GM23338 (cell line): ENCODE measurements at regions not wholly inside any gene's neighbourhood (a gene's known extent, or its start where the extent isn't known, plus 50 kb on each side); places are given as distances from the start of the nearest gene placed in this dataset.

Experiments
- ATAC-seq: fragments of 200-7000 bp; cut with Tn5 transposase; 3 replicates; pipeline ENCODE4 v1.9.1; 2020
- DNase-seq: peaks from one replicate; pipeline ENCODE4 v3.0.0-alpha.2; 2015; ENCODE audit warnings: low spot score
- H2AFZ ChIP-seq: fragments of 200-600 bp; sonication (generic); 2 replicates; pipeline ENCODE4 v1.8.0; 2016; ENCODE audit warnings: antibody characterized with exemption, mild to moderate bottlenecking, moderate library complexity
- H3F3A ChIP-seq: fragments of 200-600 bp; sonication (generic); replicated peaks from 2 replicates; pipeline ENCODE4 v1.8.0; 2017; ENCODE audit warnings: antibody characterized with exemption, mixed run types, low read depth
- H3K27ac ChIP-seq: fragments of 200-600 bp; sonication (generic); 2 replicates; pipeline ENCODE4 v1.6.1; 2016; ENCODE audit warnings: low read depth
- H3K27me3 ChIP-seq: fragments of 200-600 bp; sonication (generic); 2 replicates; pipeline ENCODE4 v1.8.0; 2016; ENCODE audit warnings: mild to moderate bottlenecking, mixed run types, moderate library complexity; ENCODE audit not compliant: insufficient read depth
- H3K36me3 ChIP-seq: fragments of 200-600 bp; sonication (generic); 2 replicates; pipeline ENCODE4 v1.8.0; 2016; ENCODE audit warnings: mild to moderate bottlenecking; ENCODE audit not compliant: insufficient read depth
- H3K4me1 ChIP-seq: fragments of 200-600 bp; sonication (generic); 2 replicates; pipeline ENCODE4 v1.8.0; 2016; ENCODE audit warnings: mild to moderate bottlenecking, moderate library complexity; ENCODE audit not compliant: insufficient read depth
- H3K4me2 ChIP-seq: fragments of 200-600 bp; sonication (generic); 2 replicates; pipeline ENCODE4 v1.7.1; 2017; ENCODE audit warnings: mixed run types
- H3K4me3 ChIP-seq: fragments of 200-600 bp; sonication (generic); 2 replicates; pipeline ENCODE4 v1.6.1; 2016; ENCODE audit warnings: mixed run types
- H3K79me2 ChIP-seq: fragments of 200-600 bp; sonication (generic); replicated peaks from 2 replicates; pipeline ENCODE4 v1.8.0; 2017; ENCODE audit warnings: mild to moderate bottlenecking; ENCODE audit not compliant: insufficient read depth
- H3K9me2 ChIP-seq: fragments of 200-600 bp; sonication (generic); 2 replicates; pipeline ENCODE4 v1.8.0; 2017; ENCODE audit not compliant: insufficient read depth
- H4K20me1 ChIP-seq: fragments of 200-600 bp; sonication (generic); replicated peaks from 2 replicates; pipeline ENCODE4 v1.8.0; 2017; ENCODE audit warnings: mild to moderate bottlenecking; ENCODE audit not compliant: insufficient read depth
- H3K27ac Mint-ChIP-seq: 2 replicates; pipeline ENCODE4 v1.8.0; 2020; ENCODE audit warnings: inconsistent platforms, mild to moderate bottlenecking, moderate library complexity, mixed read lengths
- H3K27me3 Mint-ChIP-seq: 3 replicates; pipeline ENCODE4 v1.8.0; 2022; ENCODE audit warnings: low read depth, mild to moderate bottlenecking, moderate library complexity, mixed read lengths, inconsistent platforms; ENCODE audit not compliant: insufficient read depth, poor library complexity
- H3K36me3 Mint-ChIP-seq: 3 replicates; pipeline ENCODE4 v1.8.0; 2021; ENCODE audit warnings: low read depth, mild to moderate bottlenecking, inconsistent platforms, moderate library complexity, mixed read lengths
- H3K4me1 Mint-ChIP-seq: 3 replicates; pipeline ENCODE4 v1.8.0; 2020; ENCODE audit warnings: mild to moderate bottlenecking, inconsistent platforms, mixed read lengths
- H3K4me3 Mint-ChIP-seq: 3 replicates; pipeline ENCODE4 v1.8.0; 2021; ENCODE audit warnings: moderate library complexity, mild to moderate bottlenecking, inconsistent platforms, mixed read lengths
- H3K9me3 Mint-ChIP-seq: 3 replicates; pipeline ENCODE4 v1.8.0; 2020; ENCODE audit warnings: moderate library complexity, mild to moderate bottlenecking, inconsistent platforms, mixed read lengths
- CREB1 ChIP-seq: fragments of 250-450 bp; sonication (Bioruptor Pico); IDR thresholded peaks from 2 replicates; pipeline ENCODE4 v1.5.0; 2020; ENCODE audit warnings: low read depth, mild to moderate bottlenecking, moderate library complexity
- EZH2 ChIP-seq: fragments of 200-600 bp; sonication (generic); IDR thresholded peaks from one replicate; pipeline ENCODE4 v1.8.0; 2017; ENCODE audit warnings: antibody characterized with exemption, mild to moderate bottlenecking, low read depth; ENCODE audit not compliant: unreplicated experiment
- EZH2phosphoT487 ChIP-seq: fragments of 200-600 bp; sonication (generic); IDR thresholded peaks from one replicate; pipeline ENCODE4 v1.8.1; 2018; ENCODE audit warnings: antibody characterized with exemption; ENCODE audit not compliant: unreplicated experiment
- JUNB ChIP-seq: IDR thresholded peaks from one replicate; pipeline ENCODE4 v1.6.1; 2016; ENCODE audit warnings: antibody characterized with exemption; ENCODE audit not compliant: unreplicated experiment
- NANOG ChIP-seq: IDR thresholded peaks from 2 replicates; pipeline ENCODE4 v1.6.1; 2016; ENCODE audit warnings: antibody characterized with exemption, borderline replicate concordance
- POLR2AphosphoS5 ChIP-seq: IDR thresholded peaks from 2 replicates; pipeline ENCODE4 v1.6.1; 2016; ENCODE audit warnings: antibody characterized with exemption, low read depth
- STAT1 ChIP-seq: IDR thresholded peaks from one replicate; pipeline ENCODE4 v1.6.1; 2016; ENCODE audit warnings: antibody characterized with exemption; ENCODE audit not compliant: unreplicated experiment
- ZNF114 ChIP-seq: fragments of 250-450 bp; sonication (Bioruptor Pico); IDR thresholded peaks from 2 replicates; pipeline ENCODE4 v1.5.0; 2020; ENCODE audit warnings: mild to moderate bottlenecking, moderate library complexity
- ZNF331 ChIP-seq: fragments of 250-450 bp; sonication (Bioruptor Pico); IDR thresholded peaks from 2 replicates; pipeline ENCODE4 v1.5.0; 2020; ENCODE audit warnings: low read depth, mild to moderate bottlenecking, moderate library complexity
- TF ChIP-seq, protein P1 (sequence below): IDR thresholded peaks from one replicate; pipeline ENCODE4 v1.6.1; 2018; ENCODE audit warnings: antibody characterized with exemption; ENCODE audit not compliant: unreplicated experiment
- TF ChIP-seq, protein P2 (sequence below), 2 experiments: fragments of 200-600 bp in 1 of 2; sonication (generic) in 1 of 2; conservative IDR thresholded peaks; 2 replicates each; pipeline versions ENCODE4 v1.5.1 to v1.6.1; 2016 to 2017; ENCODE audit warnings: antibody characterized with exemption in 2 of 2, low read depth in 2 of 2, mild to moderate bottlenecking in 2 of 2, moderate library complexity in 1 of 2
- TF ChIP-seq, protein P3 (sequence below): fragments of 250-450 bp; sonication (Bioruptor Pico); IDR thresholded peaks from 2 replicates; pipeline ENCODE4 v1.5.0; 2020; ENCODE audit warnings: mild to moderate bottlenecking, moderate library complexity

DNA sequence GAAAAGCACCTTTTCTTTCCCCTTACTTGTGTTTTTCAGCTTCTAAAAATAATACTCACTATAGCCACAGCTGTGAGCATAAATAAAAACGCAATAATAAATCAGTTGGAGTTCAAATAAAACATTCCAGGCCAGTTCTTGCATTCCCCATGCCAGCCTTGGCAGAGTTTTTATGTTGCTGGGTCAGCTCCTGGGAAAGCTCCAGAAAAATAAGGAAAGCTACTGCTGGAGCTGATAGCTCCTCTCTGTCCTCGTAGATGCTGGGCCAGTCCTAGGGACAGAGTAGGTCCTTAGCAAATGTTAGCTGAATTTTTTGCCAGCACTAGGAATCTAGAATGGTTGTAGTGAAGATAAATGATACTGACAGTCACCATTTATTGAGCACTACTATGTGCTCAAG is 389.0 kb upstream of the SYNCRIP start:
- no peak overlapping the region for H3K4me3 Mint-ChIP-seq
- no peaks in the 10 kb centered on the region for H3K9me2 ChIP-seq
- no peaks in the 10 kb centered on the region for H3K36me3 ChIP-seq
- peaks cover 6% of the 10 kb centered on the region; the same call in 2 of the 3 replicates for H3K9me3 Mint-ChIP-seq
- peaks cover 11% of the 10 kb centered on the region; the same call in 2 of the 3 replicates for H3K4me1 Mint-ChIP-seq
- ATAC-seq (no peak), DNase-seq (no peak)
- no peaks in the 10 kb centered on the region for H3F3A ChIP-seq
- peaks cover 5% of the 10 kb centered on the region; the same call in 1 of the 3 replicates for H3K36me3 Mint-ChIP-seq
- no peak overlapping the region for H3K4me3 ChIP-seq
- no peak overlapping the region for H3K27ac Mint-ChIP-seq
- no peaks in the 10 kb centered on the region for H4K20me1 ChIP-seq
- no peaks in the 10 kb centered on the region for H3K27me3 ChIP-seq
- TF ChIP-seq, protein P1, sequence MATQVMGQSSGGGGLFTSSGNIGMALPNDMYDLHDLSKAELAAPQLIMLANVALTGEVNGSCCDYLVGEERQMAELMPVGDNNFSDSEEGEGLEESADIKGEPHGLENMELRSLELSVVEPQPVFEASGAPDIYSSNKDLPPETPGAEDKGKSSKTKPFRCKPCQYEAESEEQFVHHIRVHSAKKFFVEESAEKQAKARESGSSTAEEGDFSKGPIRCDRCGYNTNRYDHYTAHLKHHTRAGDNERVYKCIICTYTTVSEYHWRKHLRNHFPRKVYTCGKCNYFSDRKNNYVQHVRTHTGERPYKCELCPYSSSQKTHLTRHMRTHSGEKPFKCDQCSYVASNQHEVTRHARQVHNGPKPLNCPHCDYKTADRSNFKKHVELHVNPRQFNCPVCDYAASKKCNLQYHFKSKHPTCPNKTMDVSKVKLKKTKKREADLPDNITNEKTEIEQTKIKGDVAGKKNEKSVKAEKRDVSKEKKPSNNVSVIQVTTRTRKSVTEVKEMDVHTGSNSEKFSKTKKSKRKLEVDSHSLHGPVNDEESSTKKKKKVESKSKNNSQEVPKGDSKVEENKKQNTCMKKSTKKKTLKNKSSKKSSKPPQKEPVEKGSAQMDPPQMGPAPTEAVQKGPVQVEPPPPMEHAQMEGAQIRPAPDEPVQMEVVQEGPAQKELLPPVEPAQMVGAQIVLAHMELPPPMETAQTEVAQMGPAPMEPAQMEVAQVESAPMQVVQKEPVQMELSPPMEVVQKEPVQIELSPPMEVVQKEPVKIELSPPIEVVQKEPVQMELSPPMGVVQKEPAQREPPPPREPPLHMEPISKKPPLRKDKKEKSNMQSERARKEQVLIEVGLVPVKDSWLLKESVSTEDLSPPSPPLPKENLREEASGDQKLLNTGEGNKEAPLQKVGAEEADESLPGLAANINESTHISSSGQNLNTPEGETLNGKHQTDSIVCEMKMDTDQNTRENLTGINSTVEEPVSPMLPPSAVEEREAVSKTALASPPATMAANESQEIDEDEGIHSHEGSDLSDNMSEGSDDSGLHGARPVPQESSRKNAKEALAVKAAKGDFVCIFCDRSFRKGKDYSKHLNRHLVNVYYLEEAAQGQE: no peak
- no peak for TF ChIP-seq STAT1
- no peak for TF ChIP-seq EZH2phosphoT487
- TF ChIP-seq JUNB: no peak
- TF ChIP-seq ZNF331 (CRISPR knock-in tag): no peak
- TF ChIP-seq ZNF114 (CRISPR knock-in tag): no peak
- no peak for TF ChIP-seq EZH2
- TF ChIP-seq, protein P2, sequence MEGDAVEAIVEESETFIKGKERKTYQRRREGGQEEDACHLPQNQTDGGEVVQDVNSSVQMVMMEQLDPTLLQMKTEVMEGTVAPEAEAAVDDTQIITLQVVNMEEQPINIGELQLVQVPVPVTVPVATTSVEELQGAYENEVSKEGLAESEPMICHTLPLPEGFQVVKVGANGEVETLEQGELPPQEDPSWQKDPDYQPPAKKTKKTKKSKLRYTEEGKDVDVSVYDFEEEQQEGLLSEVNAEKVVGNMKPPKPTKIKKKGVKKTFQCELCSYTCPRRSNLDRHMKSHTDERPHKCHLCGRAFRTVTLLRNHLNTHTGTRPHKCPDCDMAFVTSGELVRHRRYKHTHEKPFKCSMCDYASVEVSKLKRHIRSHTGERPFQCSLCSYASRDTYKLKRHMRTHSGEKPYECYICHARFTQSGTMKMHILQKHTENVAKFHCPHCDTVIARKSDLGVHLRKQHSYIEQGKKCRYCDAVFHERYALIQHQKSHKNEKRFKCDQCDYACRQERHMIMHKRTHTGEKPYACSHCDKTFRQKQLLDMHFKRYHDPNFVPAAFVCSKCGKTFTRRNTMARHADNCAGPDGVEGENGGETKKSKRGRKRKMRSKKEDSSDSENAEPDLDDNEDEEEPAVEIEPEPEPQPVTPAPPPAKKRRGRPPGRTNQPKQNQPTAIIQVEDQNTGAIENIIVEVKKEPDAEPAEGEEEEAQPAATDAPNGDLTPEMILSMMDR (conservative IDR thresholded peaks at IDR 0.05; ENCODE audit: low read depth in 2 of 2): no peak
- TF ChIP-seq CREB1 (CRISPR knock-in tag): no peak
- no peak for TF ChIP-seq NANOG
- TF ChIP-seq, protein P3, sequence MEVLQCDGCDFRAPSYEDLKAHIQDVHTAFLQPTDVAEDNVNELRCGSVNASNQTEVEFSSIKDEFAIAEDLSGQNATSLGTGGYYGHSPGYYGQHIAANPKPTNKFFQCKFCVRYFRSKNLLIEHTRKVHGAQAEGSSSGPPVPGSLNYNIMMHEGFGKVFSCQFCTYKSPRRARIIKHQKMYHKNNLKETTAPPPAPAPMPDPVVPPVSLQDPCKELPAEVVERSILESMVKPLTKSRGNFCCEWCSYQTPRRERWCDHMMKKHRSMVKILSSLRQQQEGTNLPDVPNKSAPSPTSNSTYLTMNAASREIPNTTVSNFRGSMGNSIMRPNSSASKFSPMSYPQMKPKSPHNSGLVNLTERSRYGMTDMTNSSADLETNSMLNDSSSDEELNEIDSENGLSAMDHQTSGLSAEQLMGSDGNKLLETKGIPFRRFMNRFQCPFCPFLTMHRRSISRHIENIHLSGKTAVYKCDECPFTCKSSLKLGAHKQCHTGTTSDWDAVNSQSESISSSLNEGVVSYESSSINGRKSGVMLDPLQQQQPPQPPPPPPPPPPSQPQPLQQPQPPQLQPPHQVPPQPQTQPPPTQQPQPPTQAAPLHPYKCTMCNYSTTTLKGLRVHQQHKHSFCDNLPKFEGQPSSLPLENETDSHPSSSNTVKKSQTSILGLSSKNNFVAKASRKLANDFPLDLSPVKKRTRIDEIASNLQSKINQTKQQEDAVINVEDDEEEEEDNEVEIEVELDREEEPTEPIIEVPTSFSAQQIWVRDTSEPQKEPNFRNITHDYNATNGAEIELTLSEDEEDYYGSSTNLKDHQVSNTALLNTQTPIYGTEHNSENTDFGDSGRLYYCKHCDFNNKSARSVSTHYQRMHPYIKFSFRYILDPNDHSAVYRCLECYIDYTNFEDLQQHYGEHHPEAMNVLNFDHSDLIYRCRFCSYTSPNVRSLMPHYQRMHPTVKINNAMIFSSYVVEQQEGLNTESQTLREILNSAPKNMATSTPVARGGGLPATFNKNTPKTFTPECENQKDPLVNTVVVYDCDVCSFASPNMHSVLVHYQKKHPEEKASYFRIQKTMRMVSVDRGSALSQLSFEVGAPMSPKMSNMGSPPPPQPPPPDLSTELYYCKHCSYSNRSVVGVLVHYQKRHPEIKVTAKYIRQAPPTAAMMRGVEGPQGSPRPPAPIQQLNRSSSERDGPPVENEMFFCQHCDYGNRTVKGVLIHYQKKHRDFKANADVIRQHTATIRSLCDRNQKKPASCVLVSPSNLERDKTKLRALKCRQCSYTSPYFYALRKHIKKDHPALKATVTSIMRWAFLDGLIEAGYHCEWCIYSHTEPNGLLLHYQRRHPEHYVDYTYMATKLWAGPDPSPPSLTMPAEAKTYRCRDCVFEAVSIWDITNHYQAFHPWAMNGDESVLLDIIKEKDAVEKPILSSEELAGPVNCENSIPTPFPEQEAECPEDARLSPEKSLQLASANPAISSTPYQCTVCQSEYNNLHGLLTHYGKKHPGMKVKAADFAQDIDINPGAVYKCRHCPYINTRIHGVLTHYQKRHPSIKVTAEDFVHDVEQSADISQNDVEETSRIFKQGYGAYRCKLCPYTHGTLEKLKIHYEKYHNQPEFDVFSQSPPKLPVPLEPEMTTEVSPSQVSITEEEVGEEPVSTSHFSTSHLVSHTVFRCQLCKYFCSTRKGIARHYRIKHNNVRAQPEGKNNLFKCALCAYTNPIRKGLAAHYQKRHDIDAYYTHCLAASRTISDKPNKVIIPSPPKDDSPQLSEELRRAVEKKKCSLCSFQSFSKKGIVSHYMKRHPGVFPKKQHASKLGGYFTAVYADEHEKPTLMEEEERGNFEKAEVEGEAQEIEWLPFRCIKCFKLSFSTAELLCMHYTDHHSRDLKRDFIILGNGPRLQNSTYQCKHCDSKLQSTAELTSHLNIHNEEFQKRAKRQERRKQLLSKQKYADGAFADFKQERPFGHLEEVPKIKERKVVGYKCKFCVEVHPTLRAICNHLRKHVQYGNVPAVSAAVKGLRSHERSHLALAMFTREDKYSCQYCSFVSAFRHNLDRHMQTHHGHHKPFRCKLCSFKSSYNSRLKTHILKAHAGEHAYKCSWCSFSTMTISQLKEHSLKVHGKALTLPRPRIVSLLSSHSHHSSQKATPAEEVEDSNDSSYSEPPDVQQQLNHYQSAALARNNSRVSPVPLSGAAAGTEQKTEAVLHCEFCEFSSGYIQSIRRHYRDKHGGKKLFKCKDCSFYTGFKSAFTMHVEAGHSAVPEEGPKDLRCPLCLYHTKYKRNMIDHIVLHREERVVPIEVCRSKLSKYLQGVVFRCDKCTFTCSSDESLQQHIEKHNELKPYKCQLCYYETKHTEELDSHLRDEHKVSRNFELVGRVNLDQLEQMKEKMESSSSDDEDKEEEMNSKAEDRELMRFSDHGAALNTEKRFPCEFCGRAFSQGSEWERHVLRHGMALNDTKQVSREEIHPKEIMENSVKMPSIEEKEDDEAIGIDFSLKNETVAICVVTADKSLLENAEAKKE (CRISPR knock-in tag): no peak
- TF ChIP-seq POLR2AphosphoS5: no peak
- H3K4me2 ChIP-seq: no peak overlapping the region
- H2AFZ ChIP-seq: no peak overlapping the region
- no peaks in the 10 kb centered on the region for H3K79me2 ChIP-seq
- H3K27me3 Mint-ChIP-seq: peaks cover 2% of the 10 kb centered on the region
- no peaks in the 10 kb centered on the region for H3K4me1 ChIP-seq
- H3K27ac ChIP-seq: no peak overlapping the region
